ENCODE measurements at regions not wholly inside any gene's neighbourhood (a gene's known extent, or its start where the extent isn't known, plus 50 kb on each side); places are given as distances from the start of the nearest gene placed in this dataset.

- TF ChIP-seq CTCF (IDR thresholded peaks at IDR 0.05; ENCODE audit: poor library complexity, severe bottlenecking): no peak
- no peak for TF ChIP-seq POLR2AphosphoS5 (IDR thresholded peaks at IDR 0.05)
These were observed 126.5 kb upstream of the MAN1A1 start for GRCh38 chr6:119476024-119476423.

Data from neural cell (in vitro differentiated cells).